ENCODE measurements at regions not wholly inside any gene's neighbourhood (a gene's known extent, or its start where the extent isn't known, plus 50 kb on each side); places are given as distances from the start of the nearest gene placed in this dataset.
"Not testable (repeated sequence)": the region's sequence is repeated elsewhere in the genome, so short reads cannot be mapped to it uniquely, and the experiment has no call there.

DNA sequence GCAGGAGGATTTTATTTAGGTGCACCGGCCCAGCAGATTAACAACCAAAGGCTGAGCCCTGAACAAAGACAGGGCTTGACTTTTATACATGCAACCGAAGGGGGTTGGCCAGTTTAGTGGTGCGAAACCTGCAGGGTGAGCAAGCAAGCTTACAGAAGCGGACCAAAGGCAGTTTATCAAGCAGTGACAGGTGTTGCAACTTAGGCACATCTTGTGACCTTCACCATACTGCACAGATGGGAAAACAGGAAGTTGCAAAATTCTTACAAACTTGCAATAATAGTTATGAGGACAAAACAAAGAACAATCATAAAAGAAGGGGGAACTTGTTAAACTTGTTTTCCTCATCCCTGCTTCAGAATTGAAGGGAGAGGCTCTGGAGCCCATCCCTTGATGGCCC lies 1265.1 kb downstream of the CDH8 start:
- peaks cover 0 to 14% (median 0%) of the 10 kb centered on the region in 3 donors for H3K36me3 Mint-ChIP-seq
- H3K4me3 Mint-ChIP-seq: no peak overlapping the region
- DNase-seq (no peak), ATAC-seq (no peak)
- H3K4me1 Mint-ChIP-seq: peaks cover 0 to 2% (median 0%) of the 10 kb centered on the region in 4 donors
- H3K9me3 Mint-ChIP-seq: peaks cover 8 to 51% (median 23%) of the 10 kb centered on the region in 9 donors
- H3K27me3 Mint-ChIP-seq: no peaks in the 10 kb centered on the region
- POLR2A ChIA-PET: no interaction called here
- no peak overlapping the region for H3K27ac Mint-ChIP-seq

GRCh38 chr16:60770384-60770783 lies 1265.9 kb downstream of the CDH8 start:
- ATAC-seq, POLR2A ChIA-PET, H3K27me3 Mint-ChIP-seq, H3K4me1 Mint-ChIP-seq, H3K27ac Mint-ChIP-seq, DNase-seq, H3K4me3 Mint-ChIP-seq: not testable (repeated sequence)
- H3K9me3 Mint-ChIP-seq: peaks cover 14 to 58% (median 24%) of the 10 kb centered on the region in 9 donors
- peaks cover 0 to 14% (median 0%) of the 10 kb centered on the region in 3 donors for H3K36me3 Mint-ChIP-seq

DNA sequence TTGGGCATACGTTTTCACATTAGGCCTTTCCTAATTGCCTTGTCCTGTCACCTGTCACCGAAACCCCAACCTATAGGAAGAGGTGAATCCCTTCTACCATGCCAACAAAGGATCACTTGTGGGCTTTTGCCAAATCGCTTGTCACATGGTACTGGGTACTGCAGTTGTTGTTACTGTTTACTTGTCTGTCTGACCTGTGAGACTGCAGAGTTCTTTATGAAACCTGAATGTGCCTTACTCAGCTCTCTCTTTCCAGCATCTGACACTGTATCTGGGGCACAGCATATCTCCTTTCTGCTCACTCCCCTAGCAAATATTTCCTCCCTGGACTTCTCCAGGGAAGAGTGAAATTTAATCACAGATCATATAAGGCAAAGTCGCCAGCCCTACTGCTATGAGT lies 1272.4 kb downstream of the CDH8 start:
- peaks cover 6 to 36% (median 15%) of the 10 kb centered on the region in 9 donors for H3K9me3 Mint-ChIP-seq
- no peaks in the 10 kb centered on the region for H3K4me1 Mint-ChIP-seq
- H3K27me3 Mint-ChIP-seq: no peaks in the 10 kb centered on the region
- no peak for DNase-seq
- ATAC-seq: no peak
- H3K4me3 Mint-ChIP-seq: no peak overlapping the region
- H3K27ac Mint-ChIP-seq: no peak overlapping the region
- no peaks in the 10 kb centered on the region for H3K36me3 Mint-ChIP-seq
- POLR2A ChIA-PET: no interaction called here

DNA sequence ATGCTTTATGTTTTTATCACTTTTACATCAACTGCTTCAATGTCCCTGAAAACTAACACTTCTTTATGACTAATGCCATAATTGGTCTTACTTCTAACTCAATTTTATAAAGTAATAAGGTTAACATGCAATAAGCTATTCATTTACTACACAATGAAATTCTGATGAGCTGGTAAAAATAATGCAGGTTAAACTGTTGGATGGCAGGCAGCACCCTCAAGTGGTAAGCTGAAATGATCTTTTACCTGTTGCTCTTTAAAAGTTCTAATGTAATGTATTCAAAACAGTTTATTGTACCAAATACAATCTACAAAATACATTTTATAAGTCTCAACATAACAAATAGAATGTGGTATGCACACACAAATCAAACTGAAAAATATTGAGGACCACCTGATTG lies 1280.3 kb downstream of the CDH8 start:
- H3K27me3 Mint-ChIP-seq: no peaks in the 10 kb centered on the region
- DNase-seq: no peak
- no peak overlapping the region for H3K4me3 Mint-ChIP-seq
- POLR2A ChIA-PET: no interaction called here
- ATAC-seq: no peak
- peaks cover 0 to 11% (median 2%) of the 10 kb centered on the region in 9 donors for H3K9me3 Mint-ChIP-seq
- no peaks in the 10 kb centered on the region for H3K36me3 Mint-ChIP-seq
- H3K27ac Mint-ChIP-seq: no peak overlapping the region
- H3K4me1 Mint-ChIP-seq: no peaks in the 10 kb centered on the region

DNA sequence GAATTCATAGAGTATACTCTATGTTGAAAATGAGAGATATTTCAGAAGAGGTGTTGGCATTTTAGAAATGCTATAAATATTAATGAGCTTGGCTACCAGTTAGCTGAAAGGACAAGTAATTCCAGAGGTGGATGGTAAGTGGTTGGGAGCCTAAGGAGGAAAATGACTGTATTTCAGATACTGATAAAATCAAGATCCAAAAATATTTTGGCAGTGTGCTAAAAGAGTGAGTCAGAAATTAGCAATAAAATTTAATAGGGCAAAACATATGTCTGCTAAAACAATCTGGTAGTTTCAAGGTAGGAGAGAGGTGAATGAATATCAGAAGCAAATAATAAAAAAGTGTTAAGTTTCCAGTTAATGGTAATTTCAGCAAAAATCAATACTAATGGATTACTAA lies 1287.9 kb downstream of the CDH8 start:
- Mint-ChIP-seq H3K27me3 (no peaks in the 10 kb centered on the region), H3K4me3 (no peak overlapping the region), H3K27ac (no peak overlapping the region), H3K4me1 (peaks cover 0 to 2% (median 0%) of the 10 kb centered on the region in 4 donors), H3K9me3 (peaks cover 2 to 45% (median 20%) of the 10 kb centered on the region in 9 donors), H3K36me3 (peaks cover 0 to 1% (median 0%) of the 10 kb centered on the region in 3 donors)
- POLR2A ChIA-PET: no interaction called here
- no peak for DNase-seq
- ATAC-seq: no peak

DNA sequence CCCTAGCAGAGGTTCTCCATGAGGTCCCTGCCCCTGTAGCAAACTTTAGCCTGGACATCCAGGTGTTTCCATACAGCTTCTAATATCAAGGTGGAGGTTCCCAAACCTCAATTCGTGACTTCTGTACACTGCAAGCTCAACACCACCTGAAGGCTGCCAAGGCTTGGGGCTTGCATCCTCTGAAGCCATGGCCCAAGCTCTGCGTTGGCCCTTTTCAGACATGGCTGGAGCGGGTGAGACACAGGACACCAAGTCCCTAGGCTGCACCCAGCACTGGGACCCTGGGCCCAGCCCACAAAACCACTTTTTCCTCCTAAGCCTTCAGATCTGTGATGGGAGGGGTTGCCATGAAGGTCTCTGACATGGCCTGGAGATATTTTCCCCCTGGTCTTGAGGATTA lies 1292.0 kb downstream of the CDH8 start:
- no peak for ATAC-seq
- H3K4me1 Mint-ChIP-seq: peaks cover 0 to 2% (median 0%) of the 10 kb centered on the region in 4 donors
- no peak for DNase-seq
- POLR2A ChIA-PET: no interaction called here
- no peak overlapping the region for H3K4me3 Mint-ChIP-seq
- no peak overlapping the region for H3K27ac Mint-ChIP-seq
- peaks cover 5 to 50% (median 24%) of the 10 kb centered on the region in 9 donors for H3K9me3 Mint-ChIP-seq
- peaks cover 0 to 7% (median 0%) of the 10 kb centered on the region in 3 donors for H3K36me3 Mint-ChIP-seq
- no peaks in the 10 kb centered on the region for H3K27me3 Mint-ChIP-seq

- Mint-ChIP-seq H3K27ac (no peak overlapping the region), H3K4me1 (peaks cover 0 to 2% (median 0%) of the 10 kb centered on the region in 4 donors), H3K36me3 (peaks cover 0 to 7% (median 0%) of the 10 kb centered on the region in 3 donors), H3K27me3 (no peaks in the 10 kb centered on the region), H3K9me3 (peaks cover 4 to 43% (median 12%) of the 10 kb centered on the region in 9 donors), H3K4me3 (no peak overlapping the region)
- DNase-seq (no peak), ATAC-seq (no peak)
- POLR2A ChIA-PET: no interaction called here
These were observed 1294.4 kb downstream of the CDH8 start for GRCh38 chr16:60741810-60742209.

- DNase-seq (no peak), ATAC-seq (no peak)
- Mint-ChIP-seq H3K4me3 (no peak overlapping the region), H3K4me1 (peaks cover 0 to 2% (median 0%) of the 10 kb centered on the region in 4 donors), H3K9me3 (peaks cover 0 to 53% (median 13%) of the 10 kb centered on the region in 9 donors), H3K27ac (no peak overlapping the region), H3K27me3 (no peaks in the 10 kb centered on the region), H3K36me3 (peaks cover 0 to 7% (median 0%) of the 10 kb centered on the region in 3 donors)
- POLR2A ChIA-PET: no interaction called here
These were observed 1296.2 kb downstream of the CDH8 start for GRCh38 chr16:60739737-60740683.

DNA sequence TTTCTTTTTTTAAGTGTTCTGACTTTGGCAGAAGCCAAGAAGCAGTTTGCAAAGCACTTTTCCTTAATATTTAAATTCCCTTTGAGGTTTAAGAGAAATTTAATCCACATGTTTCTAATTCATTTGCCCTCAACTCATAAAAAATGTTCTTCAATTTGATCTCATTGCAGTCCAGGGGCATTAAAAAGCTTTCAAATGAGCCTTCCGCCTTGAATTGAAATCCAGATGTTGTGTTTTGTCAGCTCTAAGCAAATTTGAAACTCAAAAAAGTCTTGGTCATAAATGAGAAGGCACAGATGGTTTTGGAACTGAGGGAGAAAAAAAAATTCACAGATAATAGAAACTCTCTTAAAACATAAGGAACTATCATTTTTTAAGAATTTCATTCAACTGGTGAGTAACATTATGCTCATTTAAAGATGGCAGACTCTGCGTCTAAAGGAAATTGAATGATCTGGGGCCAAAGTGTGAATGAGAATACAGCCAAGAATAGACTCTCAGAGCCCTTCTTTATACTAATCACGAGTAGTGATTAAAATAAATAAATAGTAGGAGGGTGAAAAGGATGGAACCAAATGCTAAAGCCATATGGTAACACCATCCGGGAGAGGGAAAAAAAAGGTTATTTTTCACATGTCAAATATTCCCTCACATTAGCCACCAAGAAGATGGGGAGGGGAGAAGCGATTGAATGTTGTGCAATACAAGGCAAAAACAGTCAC lies 1304.7 kb downstream of the CDH8 start:
- H3K27me3 Mint-ChIP-seq: no peaks in the 10 kb centered on the region
- no peak overlapping the region for H3K27ac Mint-ChIP-seq
- DNase-seq (no peak), ATAC-seq (no peak)
- POLR2A ChIA-PET: no interaction called here
- no peak overlapping the region for H3K4me3 Mint-ChIP-seq
- peaks cover 6 to 41% (median 16%) of the 10 kb centered on the region in 9 donors for H3K9me3 Mint-ChIP-seq
- no peaks in the 10 kb centered on the region for H3K4me1 Mint-ChIP-seq
- H3K36me3 Mint-ChIP-seq: no peaks in the 10 kb centered on the region

GRCh38 chr16:60729051-60729450 lies 1307.2 kb downstream of the CDH8 start:
- H3K4me1 Mint-ChIP-seq: no peaks in the 10 kb centered on the region
- no peak for ATAC-seq
- no peaks in the 10 kb centered on the region for H3K36me3 Mint-ChIP-seq
- H3K9me3 Mint-ChIP-seq: peaks cover 6 to 34% (median 13%) of the 10 kb centered on the region in 9 donors
- H3K27me3 Mint-ChIP-seq: no peaks in the 10 kb centered on the region
- no peak for DNase-seq
- H3K4me3 Mint-ChIP-seq: no peak overlapping the region
- POLR2A ChIA-PET: no interaction called here
- no peak overlapping the region for H3K27ac Mint-ChIP-seq

GRCh38 chr16:60727851-60728250 lies 1308.4 kb downstream of the CDH8 start:
- peaks cover 4 to 40% (median 10%) of the 10 kb centered on the region in 9 donors for H3K9me3 Mint-ChIP-seq
- H3K4me3 Mint-ChIP-seq: no peak overlapping the region
- POLR2A ChIA-PET: no interaction called here
- no peak overlapping the region for H3K27ac Mint-ChIP-seq
- no peaks in the 10 kb centered on the region for H3K27me3 Mint-ChIP-seq
- no peaks in the 10 kb centered on the region for H3K4me1 Mint-ChIP-seq
- H3K36me3 Mint-ChIP-seq: peaks cover 0 to 3% (median 0%) of the 10 kb centered on the region in 3 donors
- ATAC-seq (no peak), DNase-seq (no peak)

- ATAC-seq: no peak
- Mint-ChIP-seq H3K27ac (no peak overlapping the region), H3K9me3 (peaks cover 7 to 50% (median 13%) of the 10 kb centered on the region in 9 donors)
These were observed 1316.2 kb downstream of the CDH8 start for GRCh38 chr16:60720060-60720459.

DNA sequence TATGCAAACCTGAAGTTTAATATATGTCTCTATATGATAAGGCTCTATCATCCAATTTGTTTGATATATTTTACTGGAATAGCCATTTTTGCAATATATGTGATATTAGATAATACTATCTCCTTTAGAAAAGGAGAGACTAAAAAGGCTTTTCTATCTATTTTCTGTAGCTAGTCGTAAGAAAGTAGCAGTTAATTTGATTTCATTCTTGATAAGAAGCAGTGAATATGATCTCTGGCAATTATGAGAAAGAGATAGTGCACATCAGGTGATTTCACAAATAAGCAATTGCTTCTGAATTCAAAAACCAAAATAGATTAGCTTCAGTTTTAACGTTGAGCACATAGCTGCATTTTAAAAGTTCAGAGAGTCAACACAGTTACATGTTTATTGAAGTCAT lies 1318.4 kb downstream of the CDH8 start:
- peaks cover 7 to 48% (median 14%) of the 10 kb centered on the region in 9 donors for H3K9me3 Mint-ChIP-seq
- peaks cover 0 to 13% (median 0%) of the 10 kb centered on the region in 3 donors for H3K36me3 Mint-ChIP-seq
- no peak overlapping the region for H3K27ac Mint-ChIP-seq
- H3K4me1 Mint-ChIP-seq: no peaks in the 10 kb centered on the region
- POLR2A ChIA-PET: no interaction called here
- no peak for ATAC-seq
- no peak overlapping the region for H3K4me3 Mint-ChIP-seq
- H3K27me3 Mint-ChIP-seq: no peaks in the 10 kb centered on the region
- DNase-seq: no peak

More at GRCh38 chr16:60720060-60720459, 1316.2 kb downstream of the CDH8 start:
- H3K27me3 Mint-ChIP-seq: no peaks in the 10 kb centered on the region
- no peaks in the 10 kb centered on the region for H3K4me1 Mint-ChIP-seq
- DNase-seq: no peak
- H3K4me3 Mint-ChIP-seq: no peak overlapping the region
- H3K36me3 Mint-ChIP-seq: peaks cover 0 to 16% (median 0%) of the 10 kb centered on the region in 3 donors
- POLR2A ChIA-PET: no interaction called here

All from naive thymus-derived CD8-positive, alpha-beta T cell (primary cell).